GM23248 (cell line): ENCODE measurements at regions not wholly inside any gene's neighbourhood (a gene's known extent, or its start where the extent isn't known, plus 50 kb on each side); places are given as distances from the start of the nearest gene placed in this dataset.

Source experiments
- DNase-seq: peaks from one replicate; pipeline ENCODE4 v3.0.0-alpha.2; 2015
- H2AFZ ChIP-seq: fragments of 200-600 bp; sonication (generic); 2 replicates; pipeline ENCODE4 v1.6.1; 2016; ENCODE audit warnings: antibody characterized with exemption
- H3F3A ChIP-seq: fragments of 200-600 bp; sonication (generic); 2 replicates; pipeline ENCODE4 v1.6.1; 2016; ENCODE audit warnings: mild to moderate bottlenecking, antibody characterized with exemption, mixed run types; ENCODE audit not compliant: insufficient read depth
- H3K27ac ChIP-seq: fragments of 200-600 bp; sonication (generic); 2 replicates; pipeline ENCODE4 v1.5.1; 2016; ENCODE audit warnings: mild to moderate bottlenecking
- H3K27me3 ChIP-seq: fragments of 200-600 bp; sonication (generic); replicated peaks from 2 replicates; pipeline ENCODE4 v1.6.1; 2016; ENCODE audit warnings: mild to moderate bottlenecking; ENCODE audit not compliant: insufficient read depth
- H3K36me3 ChIP-seq: fragments of 200-600 bp; sonication (generic); 2 replicates; pipeline ENCODE4 v1.6.1; 2016; ENCODE audit warnings: low read depth, mild to moderate bottlenecking
- H3K4me1 ChIP-seq: fragments of 200-600 bp; sonication (generic); 2 replicates; pipeline ENCODE4 v1.6.1; 2016; ENCODE audit warnings: mild to moderate bottlenecking; ENCODE audit not compliant: insufficient read depth
- H3K4me2 ChIP-seq: fragments of 200-600 bp; sonication (generic); one replicate; pipeline ENCODE4 v1.6.1; 2016; ENCODE audit warnings: mild to moderate bottlenecking; ENCODE audit not compliant: unreplicated experiment
- H3K4me3 ChIP-seq: fragments of 200-600 bp; sonication (generic); 2 replicates; pipeline ENCODE4 v1.5.1; 2016; ENCODE audit warnings: mild to moderate bottlenecking
- H3K79me2 ChIP-seq: fragments of 200-600 bp; sonication (generic); 2 replicates; pipeline ENCODE4 v1.6.1; 2016; ENCODE audit warnings: mild to moderate bottlenecking; ENCODE audit not compliant: insufficient read depth
- H3K9ac ChIP-seq: fragments of 200-600 bp; sonication (generic); 2 replicates; pipeline ENCODE4 v1.6.1; 2016; ENCODE audit warnings: mild to moderate bottlenecking
- H3K9me2 ChIP-seq: fragments of 200-600 bp; sonication (generic); 2 replicates; pipeline ENCODE4 v1.6.1; 2016; ENCODE audit warnings: mixed run types, mild to moderate bottlenecking, moderate library complexity; ENCODE audit not compliant: insufficient read depth
- H3K9me3 ChIP-seq: fragments of 200-600 bp; sonication (generic); one replicate; pipeline ENCODE4 v1.6.1; 2017; ENCODE audit warnings: low read depth
- H4K20me1 ChIP-seq: fragments of 200-600 bp; sonication (generic); 2 replicates; pipeline ENCODE4 v1.6.0; 2016; ENCODE audit not compliant: insufficient read depth
- EZH2 ChIP-seq: fragments of 200-600 bp; sonication (generic); IDR thresholded peaks from 2 replicates; pipeline ENCODE4 v1.6.1; 2018; ENCODE audit warnings: antibody characterized with exemption, mild to moderate bottlenecking; ENCODE audit not compliant: insufficient read depth, poor library complexity, severe bottlenecking
- EZH2phosphoT487 ChIP-seq: fragments of 200-600 bp; sonication (generic); IDR thresholded peaks from 2 replicates; pipeline ENCODE4 v1.6.1; 2018; ENCODE audit warnings: antibody characterized with exemption, moderate library complexity, mild to moderate bottlenecking, low read depth; ENCODE audit not compliant: insufficient read depth
- WGBS, 2 experiments: methylation state at CpG; one replicate each; pipeline ENCODE4 v1.1.6; 2015 to 2017; ENCODE audit warnings: low lambda C conversion rate in 2 of 2, low coverage in 1 of 2; ENCODE audit errors: missing lambda C conversion rate in 2 of 2; 5-methylcytosine and 5-hydroxymethylcytosine counted together
- in situ Hi-C: fragments of 300-500 bp; cut with MboI; formaldehyde crosslinking; loops from 2 replicates; pipeline ENCODE4 v1.15.0; 2020

GRCh38 chr7:52512656-52513055 lies 522.8 kb upstream of the POM121L12 start:
- Histone ChIP-seq H3K27ac (no peak overlapping the region), H3K9me2 (no peaks in the 10 kb centered on the region), H4K20me1 (no peaks in the 10 kb centered on the region), H3F3A (no peaks in the 10 kb centered on the region), H3K4me1 (no peaks in the 10 kb centered on the region), H3K79me2 (no peaks in the 10 kb centered on the region), H3K36me3 (no peaks in the 10 kb centered on the region), H3K9me3 (no peaks in the 10 kb centered on the region), H2AFZ (no peak overlapping the region), H3K4me2 (no peak overlapping the region), H3K4me3 (no peak overlapping the region), H3K27me3 (no peaks in the 10 kb centered on the region), H3K9ac (no peak overlapping the region)
- no peak for DNase-seq
- in situ Hi-C loops: no loop called here
- WGBS, 2 experiments: 5 to 8% methylated on average over 2 of the region's 2 CpGs
- TF ChIP-seq EZH2phosphoT487 (no peak), EZH2 (no peak)

GRCh38 chr7:52507546-52508255 lies 527.7 kb upstream of the POM121L12 start:
- no peak for DNase-seq
- H3K36me3 ChIP-seq: no peaks in the 10 kb centered on the region
- no peak overlapping the region for H3K27ac ChIP-seq
- H3K4me3 ChIP-seq: no peak overlapping the region
- H3K9ac ChIP-seq: no peak overlapping the region
- 10 to 20% methylated on average over 7 of the region's 7 CpGs for WGBS, 2 experiments
- no peaks in the 10 kb centered on the region for H3K27me3 ChIP-seq
- in situ Hi-C loops: no loop called here
- no peaks in the 10 kb centered on the region for H3K9me3 ChIP-seq
- H3F3A ChIP-seq: no peaks in the 10 kb centered on the region
- H3K79me2 ChIP-seq: no peaks in the 10 kb centered on the region
- TF ChIP-seq EZH2 (no peak), EZH2phosphoT487 (no peak)
- H3K9me2 ChIP-seq: no peaks in the 10 kb centered on the region
- no peak overlapping the region for H3K4me2 ChIP-seq
- H2AFZ ChIP-seq: no peak overlapping the region
- no peaks in the 10 kb centered on the region for H3K4me1 ChIP-seq
- H4K20me1 ChIP-seq: no peaks in the 10 kb centered on the region

- H3K9ac ChIP-seq: no peak overlapping the region
- H3K79me2 ChIP-seq: no peaks in the 10 kb centered on the region
- H3K4me2 ChIP-seq: no peak overlapping the region
- 2 to 3% methylated on average over 2 of the region's 2 CpGs for WGBS, 2 experiments
- no peak overlapping the region for H3K27ac ChIP-seq
- H3K9me3 ChIP-seq: no peaks in the 10 kb centered on the region
- TF ChIP-seq EZH2phosphoT487: no peak
- TF ChIP-seq EZH2: no peak
- H3K36me3 ChIP-seq: no peaks in the 10 kb centered on the region
- DNase-seq: no peak
- H3K27me3 ChIP-seq: no peaks in the 10 kb centered on the region
- no peak overlapping the region for H2AFZ ChIP-seq
- in situ Hi-C loops: no loop called here
- H3F3A ChIP-seq: no peaks in the 10 kb centered on the region
- H3K4me1 ChIP-seq: no peaks in the 10 kb centered on the region
- H3K4me3 ChIP-seq: no peak overlapping the region
- H3K9me2 ChIP-seq: no peaks in the 10 kb centered on the region
- H4K20me1 ChIP-seq: no peaks in the 10 kb centered on the region
These were observed 529.1 kb upstream of the POM121L12 start for GRCh38 chr7:52506325-52506724.

GRCh38 chr7:52504561-52504960 lies 530.9 kb upstream of the POM121L12 start:
- DNase-seq: no peak
- no peak overlapping the region for H3K4me3 ChIP-seq
- no peaks in the 10 kb centered on the region for H3F3A ChIP-seq
- no peaks in the 10 kb centered on the region for H3K4me1 ChIP-seq
- in situ Hi-C loops: no loop called here
- no peak overlapping the region for H3K9ac ChIP-seq
- no peaks in the 10 kb centered on the region for H3K36me3 ChIP-seq
- no peaks in the 10 kb centered on the region for H3K9me2 ChIP-seq
- H3K79me2 ChIP-seq: no peaks in the 10 kb centered on the region
- WGBS, 2 experiments: 6 to 12% methylated on average over 2 of the region's 2 CpGs
- H3K4me2 ChIP-seq: no peak overlapping the region
- no peak for TF ChIP-seq EZH2phosphoT487
- no peak for TF ChIP-seq EZH2
- H4K20me1 ChIP-seq: no peaks in the 10 kb centered on the region
- H3K27ac ChIP-seq: no peak overlapping the region
- no peaks in the 10 kb centered on the region for H3K27me3 ChIP-seq
- no peaks in the 10 kb centered on the region for H3K9me3 ChIP-seq
- H2AFZ ChIP-seq: no peak overlapping the region

- Histone ChIP-seq H3F3A (no peaks in the 10 kb centered on the region), H3K9me2 (no peaks in the 10 kb centered on the region), H3K4me1 (no peaks in the 10 kb centered on the region), H4K20me1 (no peaks in the 10 kb centered on the region), H3K4me3 (no peak overlapping the region), H3K36me3 (no peaks in the 10 kb centered on the region), H2AFZ (no peak overlapping the region), H3K79me2 (no peaks in the 10 kb centered on the region), H3K27me3 (no peaks in the 10 kb centered on the region), H3K9me3 (no peaks in the 10 kb centered on the region), H3K27ac (no peak overlapping the region), H3K9ac (no peak overlapping the region), H3K4me2 (no peak overlapping the region)
- in situ Hi-C loops: no loop called here
- no peak for TF ChIP-seq EZH2phosphoT487
- TF ChIP-seq EZH2: no peak
- DNase-seq: no peak
- 7 to 8% methylated on average over 4 of the region's 4 CpGs for WGBS, 2 experiments
These were observed 533.2 kb upstream of the POM121L12 start for GRCh38 chr7:52502281-52502680.
